SK-N-DZ (cell line): ENCODE measurements at regions not wholly inside any gene's neighbourhood (a gene's known extent, or its start where the extent isn't known, plus 50 kb on each side); places are given as distances from the start of the nearest gene placed in this dataset.

Source experiments
- DNase-seq: peaks from one replicate; pipeline ENCODE4 v3.0.0-alpha.2; 2015; ENCODE audit warnings: low spot score

- no peak for DNase-seq
These were observed 559.9 kb upstream of the CDH8 start for GRCh38 chr16:62596125-62596524.

- no peak for DNase-seq
These were observed 550.1 kb upstream of the CDH8 start for GRCh38 chr16:62586128-62586862.

GRCh38 chr16:62585041-62585545 is 548.9 kb upstream of the CDH8 start:
- no peak for DNase-seq

GRCh38 chr16:62583414-62583813 is 547.2 kb upstream of the CDH8 start:
- peak; percentile 49 for DNase-seq

GRCh38 chr16:62573466-62573865 is 537.2 kb upstream of the CDH8 start:
- DNase-seq, result no peak

GRCh38 chr16:62568926-62569325 is 532.7 kb upstream of the CDH8 start:
- no peak for DNase-seq

GRCh38 chr16:62565706-62566105 is 529.5 kb upstream of the CDH8 start:
- no peak for DNase-seq

GRCh38 chr16:62564291-62564690 is 528.1 kb upstream of the CDH8 start:
- DNase-seq, result no peak

GRCh38 chr16:62562121-62562520 is 525.9 kb upstream of the CDH8 start:
- no peak for DNase-seq

- no peak for DNase-seq
These were observed 513.6 kb upstream of the CDH8 start for GRCh38 chr16:62549875-62550274.

- no peak for DNase-seq
These were observed 511.9 kb upstream of the CDH8 start for GRCh38 chr16:62548095-62548494.

GRCh38 chr16:62546701-62547100 is 510.5 kb upstream of the CDH8 start:
- no peak for DNase-seq

- DNase-seq, result no peak
These were observed 508.8 kb upstream of the CDH8 start for GRCh38 chr16:62545039-62545438.

GRCh38 chr16:62543516-62543915 is 507.3 kb upstream of the CDH8 start:
- DNase-seq, result no peak

GRCh38 chr16:62539657-62540056 is 503.4 kb upstream of the CDH8 start:
- no peak for DNase-seq

- no peak for DNase-seq
These were observed 494.2 kb upstream of the CDH8 start for GRCh38 chr16:62530426-62530825.

GRCh38 chr16:62516001-62516400 is 479.8 kb upstream of the CDH8 start:
- DNase-seq, result peak; percentile 84

- no peak for DNase-seq
These were observed 466.8 kb upstream of the CDH8 start for GRCh38 chr16:62503073-62503472.

GRCh38 chr16:62478903-62479458 is 442.7 kb upstream of the CDH8 start:
- DNase-seq, result no peak

GRCh38 chr16:62477796-62478195 is 441.6 kb upstream of the CDH8 start:
- DNase-seq, result no peak

- DNase-seq, result peak; percentile 3
These were observed 439.3 kb upstream of the CDH8 start for GRCh38 chr16:62475573-62475972.

- DNase-seq, result no peak
These were observed 426.7 kb upstream of the CDH8 start for GRCh38 chr16:62462971-62463370.

GRCh38 chr16:62450291-62450690 is 414.1 kb upstream of the CDH8 start:
- DNase-seq, result no peak
